ENCODE measurements at regions not wholly inside any gene's neighbourhood (a gene's known extent, or its start where the extent isn't known, plus 50 kb on each side); places are given as distances from the start of the nearest gene placed in this dataset.

DNA sequence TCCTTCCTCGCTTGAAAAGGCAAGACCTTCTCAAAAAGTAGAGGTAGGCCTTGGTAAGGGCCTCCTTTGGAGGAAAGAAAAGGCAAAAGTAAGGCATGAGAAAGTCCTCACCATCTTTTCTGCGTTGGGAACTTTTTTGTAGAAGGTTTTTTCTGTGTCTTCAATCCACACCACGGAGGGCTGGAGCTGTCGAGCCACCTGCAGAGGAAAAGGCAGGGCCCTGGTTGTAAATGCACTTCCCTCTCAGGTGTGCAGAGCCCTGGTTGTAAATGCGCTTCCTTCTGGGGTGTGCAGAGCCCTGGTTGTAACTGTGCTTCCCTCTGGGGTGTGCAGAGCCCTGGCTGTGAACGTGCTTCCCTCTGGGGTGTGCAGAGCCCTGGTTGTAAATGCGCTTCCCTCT, 80.2 kb upstream of the ASB18 start:
- TF ChIP-seq, protein P1, sequence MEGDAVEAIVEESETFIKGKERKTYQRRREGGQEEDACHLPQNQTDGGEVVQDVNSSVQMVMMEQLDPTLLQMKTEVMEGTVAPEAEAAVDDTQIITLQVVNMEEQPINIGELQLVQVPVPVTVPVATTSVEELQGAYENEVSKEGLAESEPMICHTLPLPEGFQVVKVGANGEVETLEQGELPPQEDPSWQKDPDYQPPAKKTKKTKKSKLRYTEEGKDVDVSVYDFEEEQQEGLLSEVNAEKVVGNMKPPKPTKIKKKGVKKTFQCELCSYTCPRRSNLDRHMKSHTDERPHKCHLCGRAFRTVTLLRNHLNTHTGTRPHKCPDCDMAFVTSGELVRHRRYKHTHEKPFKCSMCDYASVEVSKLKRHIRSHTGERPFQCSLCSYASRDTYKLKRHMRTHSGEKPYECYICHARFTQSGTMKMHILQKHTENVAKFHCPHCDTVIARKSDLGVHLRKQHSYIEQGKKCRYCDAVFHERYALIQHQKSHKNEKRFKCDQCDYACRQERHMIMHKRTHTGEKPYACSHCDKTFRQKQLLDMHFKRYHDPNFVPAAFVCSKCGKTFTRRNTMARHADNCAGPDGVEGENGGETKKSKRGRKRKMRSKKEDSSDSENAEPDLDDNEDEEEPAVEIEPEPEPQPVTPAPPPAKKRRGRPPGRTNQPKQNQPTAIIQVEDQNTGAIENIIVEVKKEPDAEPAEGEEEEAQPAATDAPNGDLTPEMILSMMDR (IDR thresholded peaks at IDR 0.05), result no peak
- TF ChIP-seq POLR2A (IDR thresholded peaks at IDR 0.05), result no peak
